A549 (cell line): ENCODE measurements at regions not wholly inside any gene's neighbourhood (a gene's known extent, or its start where the extent isn't known, plus 50 kb on each side); places are given as distances from the start of the nearest gene placed in this dataset.

Experiments
- CTCF ChIP-seq: fragments of >200 bp; sonication (Bioruptor Twin); formaldehyde crosslinking; IDR thresholded peaks from 3 replicates; pipeline ENCODE4 v1.5.1; 2016
- E2F6 ChIP-seq: IDR thresholded peaks from 2 replicates; pipeline ENCODE4 v1.6.1; 2012; ENCODE audit warnings: low read depth, borderline replicate concordance
- FOSL2 ChIP-seq, 2 experiments: fragments of 450-650 bp in 1 of 2; fragments of >200 bp in 1 of 2; sonication (Bioruptor Twin) in 1 of 2; formaldehyde crosslinking; IDR thresholded peaks; 2 replicates each; pipeline versions ENCODE4 v1.5.0 to v1.6.1; 2016 to 2020; ENCODE audit warnings: mild to moderate bottlenecking in 1 of 2, moderate library complexity in 1 of 2
- FOXS1 ChIP-seq: fragments of 250-450 bp; sonication (Bioruptor Pico); IDR thresholded peaks from 2 replicates; pipeline ENCODE4 v1.5.0; 2020; ENCODE audit warnings: mild to moderate bottlenecking, moderate library complexity
- JUN ChIP-seq, 2 experiments: fragments of >200 bp; sonication (Bioruptor Twin); formaldehyde crosslinking; IDR thresholded peaks; 2 replicates in 1 of 2; 3 replicates in 1 of 2; pipeline ENCODE4 v1.6.1; 2016 to 2017
- MAX ChIP-seq: IDR thresholded peaks from 2 replicates; pipeline ENCODE4 v1.6.1; 2012
- MYC ChIP-seq: IDR thresholded peaks from 2 replicates; pipeline ENCODE4 v1.6.1; 2012; ENCODE audit warnings: mild to moderate bottlenecking, inconsistent platforms, low read length, improper control_type of control experiment, borderline replicate concordance
- NFE2L2 ChIP-seq: fragments of 150-350 bp; conservative IDR thresholded peaks from 2 replicates; pipeline ENCODE4 v1.6.1; 2014; ENCODE audit warnings: low read length
- POLR2A ChIP-seq: IDR thresholded peaks from 2 replicates; pipeline ENCODE4 v1.6.1; 2012; ENCODE audit warnings: mild to moderate bottlenecking, low read length
- RAD21 ChIP-seq, 2 experiments: fragments of >200 bp in 1 of 2; sonication (Bioruptor Twin) in 1 of 2; formaldehyde crosslinking in 1 of 2; IDR thresholded peaks in 1 of 2; conservative IDR thresholded peaks in 1 of 2; 2 replicates in 1 of 2; 3 replicates in 1 of 2; pipeline ENCODE4 v1.6.1; 2012 to 2018; ENCODE audit warnings: inconsistent platforms in 1 of 2

- TF ChIP-seq E2F6 (no peak), JUN (IDR thresholded peaks at IDR 0.05) (no peak), MAX (no peak), FOXS1 (CRISPR knock-in tag) (no peak), RAD21 (conservative IDR thresholded peaks at IDR 0.05 in 1 of 2, IDR thresholded peaks at IDR 0.05 in 1 of 2) (no peak), FOSL2 (IDR thresholded peaks at IDR 0.05) (no peak), FOSL2 (CRISPR knock-in tag; IDR thresholded peaks at IDR 0.05) (no peak), CTCF (no peak), MYC (no peak), NFE2L2 (no peak), POLR2A (no peak)
These were observed 93.9 kb upstream of the NEK6 start for GRCh38 chr9:124163760-124164255.
